ENCODE measurements at regions not wholly inside any gene's neighbourhood (a gene's known extent, or its start where the extent isn't known, plus 50 kb on each side); places are given as distances from the start of the nearest gene placed in this dataset.

GRCh38 chr4:1572521-1572920, 111.6 kb downstream of the FAM53A start:
- in situ Hi-C loops (cut with HindIII; ENCODE audit: low sequenced_read_pairs), result no loop called here
- no peak for DNase-seq (ENCODE audit: low read depth, low spot score)
- no peak overlapping the region for H3K4me3 ChIP-seq (ENCODE audit: low read depth, low read length)
- no peak for TF ChIP-seq CTCF (IDR thresholded peaks at IDR 0.05; ENCODE audit: low read depth, low read length)

- in situ Hi-C loops (cut with HindIII; ENCODE audit: low sequenced_read_pairs), result no loop called here
- no peak overlapping the region for H3K4me3 ChIP-seq (ENCODE audit: low read depth, low read length)
- TF ChIP-seq CTCF (IDR thresholded peaks at IDR 0.05; ENCODE audit: low read depth, low read length), result no peak
- DNase-seq (ENCODE audit: low read depth, low spot score), result no peak
Observed at GRCh38 chr4:1572010-1572385, 112.1 kb downstream of the FAM53A start.

GRCh38 chr4:1571165-1572009, 112.7 kb downstream of the FAM53A start:
- no peak for DNase-seq (ENCODE audit: low read depth, low spot score)
- no peak overlapping the region for H3K4me3 ChIP-seq (ENCODE audit: low read depth, low read length)
- TF ChIP-seq CTCF (IDR thresholded peaks at IDR 0.05; ENCODE audit: low read depth, low read length), result no peak
- in situ Hi-C loops (cut with HindIII; ENCODE audit: low sequenced_read_pairs), result no loop called here

GRCh38 chr4:1570291-1571164, 113.6 kb downstream of the FAM53A start:
- in situ Hi-C loops (cut with HindIII; ENCODE audit: low sequenced_read_pairs), result no loop called here
- no peak for TF ChIP-seq CTCF (IDR thresholded peaks at IDR 0.05; ENCODE audit: low read depth, low read length)
- H3K4me3 ChIP-seq (ENCODE audit: low read depth, low read length), result no peak overlapping the region
- no peak for DNase-seq (ENCODE audit: low read depth, low spot score)

- TF ChIP-seq CTCF (IDR thresholded peaks at IDR 0.05; ENCODE audit: low read depth, low read length), result no peak
- DNase-seq (ENCODE audit: low read depth, low spot score), result no peak
- in situ Hi-C loops (cut with HindIII; ENCODE audit: low sequenced_read_pairs), result no loop called here
- no peak overlapping the region for H3K4me3 ChIP-seq (ENCODE audit: low read depth, low read length)
Observed at GRCh38 chr4:1569461-1570151, 114.5 kb downstream of the FAM53A start.

- H3K4me3 ChIP-seq (ENCODE audit: low read depth, low read length), result no peak overlapping the region
- no peak for TF ChIP-seq CTCF (IDR thresholded peaks at IDR 0.05; ENCODE audit: low read depth, low read length)
- no peak for DNase-seq (ENCODE audit: low read depth, low spot score)
- in situ Hi-C loops (cut with HindIII; ENCODE audit: low sequenced_read_pairs), result no loop called here
Observed at GRCh38 chr4:1568855-1569460, 115.2 kb downstream of the FAM53A start.

All from astrocyte of the spinal cord (primary cell).